Heart left ventricle (tissue), 16 donors: ENCODE measurements at regions not wholly inside any gene's neighbourhood (a gene's known extent, or its start where the extent isn't known, plus 50 kb on each side); places are given as distances from the start of the nearest gene placed in this dataset.

Experiments
- ATAC-seq, 4 donors: fragments of 200-7000 bp; cut with Tn5 transposase; one replicate each; pipeline ENCODE4 v1.9.1; 2020 to 2022; ENCODE audit warnings: moderate library complexity in 4 of 4, mild to moderate bottlenecking in 3 of 4, moderate number of reproducible peaks in 1 of 4
- DNase-seq, 5 donors: peaks; one replicate each; pipeline ENCODE4 v3.0.0-alpha.2; 2020
- H3K27ac ChIP-seq, 12 donors: fragments of 200-600 bp; sonication (generic) in 4 of 12; one replicate each; pipeline versions ENCODE4 v1.5.0 to v1.8.0; 2016 to 2022; ENCODE audit warnings: mild to moderate bottlenecking in 2 of 12
- H3K27me3 ChIP-seq, 9 donors: fragments of 200-600 bp; sonication (generic) in 2 of 9; one replicate each; pipeline versions ENCODE4 v1.5.1 to v1.8.0; 2016 to 2022; ENCODE audit warnings: mild to moderate bottlenecking in 3 of 9
- H3K36me3 ChIP-seq, 9 donors: fragments of 200-600 bp; sonication (generic) in 2 of 9; one replicate each; pipeline versions ENCODE4 v1.5.0 to v1.8.0; 2018 to 2022; ENCODE audit warnings: mild to moderate bottlenecking in 2 of 9
- H3K4me1 ChIP-seq, 12 donors: fragments of 200-600 bp; sonication (generic) in 4 of 12; one replicate each; pipeline versions ENCODE4 v1.5.0 to v1.8.0; 2016 to 2022; ENCODE audit warnings: mild to moderate bottlenecking in 3 of 12
- H3K4me3 ChIP-seq, 12 donors: fragments of 200-600 bp; sonication (generic) in 4 of 12; one replicate each; pipeline versions ENCODE4 v1.5.0 to v1.8.0; 2017 to 2022; ENCODE audit warnings: mild to moderate bottlenecking in 9 of 12, moderate library complexity in 4 of 12
- H3K9me3 ChIP-seq, 12 donors: fragments of 200-600 bp; sonication (generic) in 4 of 12; one replicate each; pipeline versions ENCODE4 v1.5.0 to v1.8.0; 2016 to 2022; ENCODE audit warnings: mild to moderate bottlenecking in 1 of 12
- CTCF ChIP-seq, 12 donors: fragments of 200-600 bp; sonication (generic) in 4 of 12; IDR thresholded peaks; one replicate each; pipeline versions ENCODE4 v1.5.0 to v1.8.0; 2018 to 2022; ENCODE audit warnings: antibody characterized with exemption in 12 of 12, mild to moderate bottlenecking in 5 of 12
- POLR2A ChIP-seq, 2 donors: fragments of 450-650 bp; IDR thresholded peaks; one replicate each; pipeline ENCODE4 v1.6.1; 2017; ENCODE audit warnings: antibody characterized with exemption in 2 of 2, mild to moderate bottlenecking in 2 of 2, moderate library complexity in 2 of 2
- WGBS, 4 donors: extraction: QIAGEN DNeasy Blood & Tissue Kit in 2 of 4; methylation state at CpG; one replicate each; pipeline versions ENCODE4 v1.1.5 to v1.1.7; 2013 to 2018; 5-methylcytosine and 5-hydroxymethylcytosine counted together
- intact Hi-C, 10 donors: fragments of 100-400 bp; cut with DNase I; formaldehyde crosslinking; loops; one replicate each; pipeline versions ENCODE4 v1.11.1 to v1.14.2; 2022
- donor health status: ischemic (EF 13 %, LVEDD 7.1; RV severe dilation, severe dysfunction).
- donor health status: healthy with polysubstance abuse.
- donor health status: DM: no; HTN: yes; CAD: no.
- donor health status: DM: no; HTN: no; CAD: no.
- donor health status: ischemic (EF 25% LVEDD 6.9; RV normal size, moderate dysfunction).
- donor health status: ischemic (EF 25% LVEDD 5.7; RV mildly dilated, moderate dysfunction).
- donor health status: healthy.
- donor health status: DM: yes; HTN: yes; CAD: no.
- donor health status: ischemic (EF 35%, LVEDD 5.7; RV mildly dilated, moderate dysfunction).
- donor health status: nonischemic (EF 11% LVEDD 7.7; RV severe dilation, severe dysfunction).
- donor health status: DM: yes; HTN: yes; CAD: no.
- donor health status: PGD.
- donor health status: ischemic (EF 29% LVEDD 5.4; RV normal size, mild dysfunction).
- donor health status: nonischemic (EF 23%, LVEDD 6.1; RV moderate dilation, normal function).

- DNase-seq (no peak), ATAC-seq (no peak)
- Histone ChIP-seq H3K27me3 (no peaks in the 10 kb centered on the region), H3K36me3 (no peaks in the 10 kb centered on the region), H3K9me3 (no peaks in the 10 kb centered on the region), H3K4me3 (no peak overlapping the region), H3K27ac (no peak overlapping the region), H3K4me1 (no peaks in the 10 kb centered on the region)
- intact Hi-C loops: no loop called here
- TF ChIP-seq POLR2A (IDR thresholded peaks at IDR 0.05) (no peak), CTCF (IDR thresholded peaks at IDR 0.05) (no peak)
Observed at GRCh38 chr3:75035146-75035545, 420.7 kb upstream of the CNTN3 start.

- H3K9me3 ChIP-seq: peaks cover 0 to 29% (median 11%) of the 10 kb centered on the region in 12 donors
Observed at GRCh38 chr3:75042941-75043340, 428.5 kb upstream of the CNTN3 start.

GRCh38 chr3:75048650-75049049 lies 434.2 kb upstream of the CNTN3 start:
- 53 to 84% (median 72%) methylated on average over 3 of the region's 3 CpGs for WGBS, 4 donors
- intact Hi-C loops: no loop called here

More at GRCh38 chr3:75042941-75043340, 428.5 kb upstream of the CNTN3 start:
- DNase-seq (no peak), ATAC-seq (no peak)
- no peaks in the 10 kb centered on the region for H3K36me3 ChIP-seq
- H3K27ac ChIP-seq: no peak overlapping the region
- H3K4me3 ChIP-seq: no peak overlapping the region
- H3K27me3 ChIP-seq: no peaks in the 10 kb centered on the region
- TF ChIP-seq POLR2A (IDR thresholded peaks at IDR 0.05) (no peak), CTCF (IDR thresholded peaks at IDR 0.05) (no peak)
- intact Hi-C loops: no loop called here
- H3K4me1 ChIP-seq: no peaks in the 10 kb centered on the region
- 91 to 96% (median 93%) methylated on average over 2 of the region's 2 CpGs for WGBS, 4 donors

GRCh38 chr3:75049533-75049932 lies 435.1 kb upstream of the CNTN3 start:
- Histone ChIP-seq H3K27me3 (no peaks in the 10 kb centered on the region), H3K9me3 (peaks cover 0 to 4% (median 0%) of the 10 kb centered on the region in 12 donors), H3K4me1 (no peaks in the 10 kb centered on the region), H3K27ac (no peak overlapping the region), H3K4me3 (no peak overlapping the region), H3K36me3 (no peaks in the 10 kb centered on the region)
- intact Hi-C loops: no loop called here
- no peak for DNase-seq
- TF ChIP-seq POLR2A (IDR thresholded peaks at IDR 0.05) (no peak), CTCF (IDR thresholded peaks at IDR 0.05) (no peak)
- ATAC-seq: no peak
- 64 to 69% (median 65%) methylated on average over 5 of the region's 5 CpGs for WGBS, 4 donors

More at GRCh38 chr3:75048650-75049049, 434.2 kb upstream of the CNTN3 start:
- no peaks in the 10 kb centered on the region for H3K27me3 ChIP-seq
- H3K27ac ChIP-seq: no peak overlapping the region
- H3K9me3 ChIP-seq: peaks cover 0 to 7% (median 0%) of the 10 kb centered on the region in 12 donors
- ATAC-seq: no peak
- TF ChIP-seq CTCF (IDR thresholded peaks at IDR 0.05) (no peak), POLR2A (IDR thresholded peaks at IDR 0.05) (no peak)
- H3K4me3 ChIP-seq: no peak overlapping the region
- H3K4me1 ChIP-seq: no peaks in the 10 kb centered on the region
- no peak for DNase-seq
- H3K36me3 ChIP-seq: no peaks in the 10 kb centered on the region
